ENCODE measurements at regions not wholly inside any gene's neighbourhood (a gene's known extent, or its start where the extent isn't known, plus 50 kb on each side); places are given as distances from the start of the nearest gene placed in this dataset.

DNA sequence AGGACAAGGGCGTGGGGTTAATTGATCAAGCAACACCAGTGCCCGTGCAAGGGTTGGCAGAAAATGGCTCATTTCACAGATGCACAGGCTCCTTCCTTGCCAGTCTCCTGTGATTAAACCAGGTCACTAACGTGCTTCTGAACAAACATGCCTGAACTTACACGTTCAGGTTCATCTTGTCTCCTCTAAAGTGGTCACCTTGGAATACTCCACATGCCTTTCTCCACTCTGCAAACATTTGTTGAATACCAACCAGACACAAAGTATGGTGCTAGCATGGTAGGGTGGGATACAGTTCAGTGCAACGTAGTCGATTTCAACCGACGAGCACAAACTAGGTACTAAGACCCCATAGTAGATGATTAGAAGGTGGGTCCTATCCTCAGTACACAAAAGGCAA is 72.6 kb upstream of the PTPRT start (continued):
- no peak for TF ChIP-seq ZNF114 (CRISPR knock-in tag; IDR thresholded peaks at IDR 0.05)
- TF ChIP-seq EZH2phosphoT487 (IDR thresholded peaks at IDR 0.05; ENCODE audit: unreplicated experiment), result no peak
- TF ChIP-seq EZH2 (IDR thresholded peaks at IDR 0.05; ENCODE audit: low read depth, unreplicated experiment), result no peak
- TF ChIP-seq, protein P1, sequence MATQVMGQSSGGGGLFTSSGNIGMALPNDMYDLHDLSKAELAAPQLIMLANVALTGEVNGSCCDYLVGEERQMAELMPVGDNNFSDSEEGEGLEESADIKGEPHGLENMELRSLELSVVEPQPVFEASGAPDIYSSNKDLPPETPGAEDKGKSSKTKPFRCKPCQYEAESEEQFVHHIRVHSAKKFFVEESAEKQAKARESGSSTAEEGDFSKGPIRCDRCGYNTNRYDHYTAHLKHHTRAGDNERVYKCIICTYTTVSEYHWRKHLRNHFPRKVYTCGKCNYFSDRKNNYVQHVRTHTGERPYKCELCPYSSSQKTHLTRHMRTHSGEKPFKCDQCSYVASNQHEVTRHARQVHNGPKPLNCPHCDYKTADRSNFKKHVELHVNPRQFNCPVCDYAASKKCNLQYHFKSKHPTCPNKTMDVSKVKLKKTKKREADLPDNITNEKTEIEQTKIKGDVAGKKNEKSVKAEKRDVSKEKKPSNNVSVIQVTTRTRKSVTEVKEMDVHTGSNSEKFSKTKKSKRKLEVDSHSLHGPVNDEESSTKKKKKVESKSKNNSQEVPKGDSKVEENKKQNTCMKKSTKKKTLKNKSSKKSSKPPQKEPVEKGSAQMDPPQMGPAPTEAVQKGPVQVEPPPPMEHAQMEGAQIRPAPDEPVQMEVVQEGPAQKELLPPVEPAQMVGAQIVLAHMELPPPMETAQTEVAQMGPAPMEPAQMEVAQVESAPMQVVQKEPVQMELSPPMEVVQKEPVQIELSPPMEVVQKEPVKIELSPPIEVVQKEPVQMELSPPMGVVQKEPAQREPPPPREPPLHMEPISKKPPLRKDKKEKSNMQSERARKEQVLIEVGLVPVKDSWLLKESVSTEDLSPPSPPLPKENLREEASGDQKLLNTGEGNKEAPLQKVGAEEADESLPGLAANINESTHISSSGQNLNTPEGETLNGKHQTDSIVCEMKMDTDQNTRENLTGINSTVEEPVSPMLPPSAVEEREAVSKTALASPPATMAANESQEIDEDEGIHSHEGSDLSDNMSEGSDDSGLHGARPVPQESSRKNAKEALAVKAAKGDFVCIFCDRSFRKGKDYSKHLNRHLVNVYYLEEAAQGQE (IDR thresholded peaks at IDR 0.05; ENCODE audit: unreplicated experiment), result no peak
- no peak for TF ChIP-seq POLR2AphosphoS5 (IDR thresholded peaks at IDR 0.05; ENCODE audit: low read depth)
- no peak for TF ChIP-seq ZNF331 (CRISPR knock-in tag; IDR thresholded peaks at IDR 0.05; ENCODE audit: low read depth)
- no peak for TF ChIP-seq NANOG (IDR thresholded peaks at IDR 0.05; ENCODE audit: borderline replicate concordance)

DNA sequence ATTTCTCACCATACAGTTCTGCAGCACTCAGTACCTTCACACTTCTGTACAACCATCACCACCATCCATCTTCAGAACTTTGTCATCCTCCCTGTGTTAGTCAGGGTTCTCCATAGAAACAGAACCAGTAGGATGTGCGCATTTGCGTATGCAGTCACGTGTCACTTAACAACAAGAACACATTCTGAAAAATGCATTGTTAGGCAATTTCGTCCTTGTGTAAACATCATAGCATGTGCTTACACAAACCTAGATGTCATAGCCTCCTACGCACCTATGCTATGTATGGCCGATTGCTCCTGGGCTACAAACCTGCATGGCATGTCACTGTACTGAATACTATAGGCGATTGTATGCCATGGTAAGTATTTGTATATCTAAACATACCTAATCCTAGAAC is 66.2 kb upstream of the PTPRT start:
- Histone ChIP-seq H3K36me3 (ENCODE audit: insufficient read depth) (peaks cover 2% of the 10 kb centered on the region; the same call in 1 of the 2 replicates), H3F3A (replicated peaks; ENCODE audit: low read depth) (no peaks in the 10 kb centered on the region), H3K4me3 (no peak overlapping the region), H3K4me1 (ENCODE audit: insufficient read depth) (no peaks in the 10 kb centered on the region), H3K27me3 (ENCODE audit: insufficient read depth) (no peaks in the 10 kb centered on the region), H2AFZ (no peak overlapping the region), H3K27ac (ENCODE audit: low read depth) (no peak overlapping the region), H4K20me1 (replicated peaks; ENCODE audit: insufficient read depth) (no peaks in the 10 kb centered on the region), H3K4me2 (no peak overlapping the region), H3K79me2 (replicated peaks; ENCODE audit: insufficient read depth) (no peaks in the 10 kb centered on the region), H3K9me2 (ENCODE audit: insufficient read depth) (no peaks in the 10 kb centered on the region)
- no peak for TF ChIP-seq CREB1 (CRISPR knock-in tag; IDR thresholded peaks at IDR 0.05; ENCODE audit: low read depth)
- TF ChIP-seq, protein P1 (IDR thresholded peaks at IDR 0.05; ENCODE audit: unreplicated experiment), result no peak
- Mint-ChIP-seq H3K4me3 (no peak overlapping the region), H3K27ac (no peak overlapping the region), H3K27me3 (ENCODE audit: insufficient read depth, low read depth, poor library complexity) (peaks cover 3% of the 10 kb centered on the region), H3K36me3 (ENCODE audit: low read depth) (peaks cover 40% of the 10 kb centered on the region), H3K9me3 (peaks cover 67% of the 10 kb centered on the region), H3K4me1 (no peaks in the 10 kb centered on the region)
- ATAC-seq (no peak), DNase-seq (ENCODE audit: low spot score) (no peak)

Data from GM23338 (cell line).